ENCODE measurements at regions not wholly inside any gene's neighbourhood (a gene's known extent, or its start where the extent isn't known, plus 50 kb on each side); places are given as distances from the start of the nearest gene placed in this dataset.

DNA sequence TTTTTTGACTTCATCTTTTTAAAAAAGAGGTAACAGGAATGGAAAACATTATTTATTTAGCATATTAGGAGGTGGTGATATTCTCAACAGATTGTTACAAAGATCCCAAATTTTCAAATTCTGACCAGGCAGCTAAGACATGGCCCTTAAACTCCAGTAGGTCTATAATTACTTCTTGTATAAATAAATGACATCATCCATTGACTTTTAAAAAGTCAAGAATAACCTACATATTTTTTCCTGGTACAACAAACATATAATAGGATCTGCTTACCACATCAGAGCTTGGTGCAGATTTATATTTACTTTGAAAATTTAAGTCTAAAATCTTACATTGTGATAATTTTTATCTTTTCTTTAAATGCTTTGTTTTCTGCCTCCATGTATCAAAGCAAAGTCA is 92.2 kb upstream of the TRPM3 start:
- no peak for DNase-seq
- Histone ChIP-seq H3K27ac (no peak overlapping the region), H3K4me3 (no peak overlapping the region), H3K9me3 (peaks cover 0 to 11% (median 0%) of the 10 kb centered on the region in 4 donors), H3K4me1 (no peaks in the 10 kb centered on the region), H3K27me3 (no peaks in the 10 kb centered on the region), H3K36me3 (no peaks in the 10 kb centered on the region)
- intact Hi-C loops (cut with DNase I), result no loop called here
- no peak for TF ChIP-seq EP300 (IDR thresholded peaks at IDR 0.05)
- no peak for TF ChIP-seq POLR2AphosphoS5 (IDR thresholded peaks at IDR 0.05)
- no peak for TF ChIP-seq POLR2A (IDR thresholded peaks at IDR 0.05)
- TF ChIP-seq, protein P1, sequence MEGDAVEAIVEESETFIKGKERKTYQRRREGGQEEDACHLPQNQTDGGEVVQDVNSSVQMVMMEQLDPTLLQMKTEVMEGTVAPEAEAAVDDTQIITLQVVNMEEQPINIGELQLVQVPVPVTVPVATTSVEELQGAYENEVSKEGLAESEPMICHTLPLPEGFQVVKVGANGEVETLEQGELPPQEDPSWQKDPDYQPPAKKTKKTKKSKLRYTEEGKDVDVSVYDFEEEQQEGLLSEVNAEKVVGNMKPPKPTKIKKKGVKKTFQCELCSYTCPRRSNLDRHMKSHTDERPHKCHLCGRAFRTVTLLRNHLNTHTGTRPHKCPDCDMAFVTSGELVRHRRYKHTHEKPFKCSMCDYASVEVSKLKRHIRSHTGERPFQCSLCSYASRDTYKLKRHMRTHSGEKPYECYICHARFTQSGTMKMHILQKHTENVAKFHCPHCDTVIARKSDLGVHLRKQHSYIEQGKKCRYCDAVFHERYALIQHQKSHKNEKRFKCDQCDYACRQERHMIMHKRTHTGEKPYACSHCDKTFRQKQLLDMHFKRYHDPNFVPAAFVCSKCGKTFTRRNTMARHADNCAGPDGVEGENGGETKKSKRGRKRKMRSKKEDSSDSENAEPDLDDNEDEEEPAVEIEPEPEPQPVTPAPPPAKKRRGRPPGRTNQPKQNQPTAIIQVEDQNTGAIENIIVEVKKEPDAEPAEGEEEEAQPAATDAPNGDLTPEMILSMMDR (IDR thresholded peaks at IDR 0.05), result no peak

- no peak for DNase-seq
- H3K27me3 ChIP-seq, result no peaks in the 10 kb centered on the region
- peaks cover 0 to 11% (median 0%) of the 10 kb centered on the region in 4 donors for H3K9me3 ChIP-seq
- no peaks in the 10 kb centered on the region for H3K36me3 ChIP-seq
- H3K4me1 ChIP-seq, result no peaks in the 10 kb centered on the region
- TF ChIP-seq, protein P1 (IDR thresholded peaks at IDR 0.05), result no peak
- no peak for TF ChIP-seq EP300 (IDR thresholded peaks at IDR 0.05)
- TF ChIP-seq POLR2AphosphoS5 (IDR thresholded peaks at IDR 0.05), result no peak
- no peak for TF ChIP-seq POLR2A (IDR thresholded peaks at IDR 0.05)
- no peak overlapping the region for H3K4me3 ChIP-seq
- intact Hi-C loops (cut with DNase I), result no loop called here
- no peak overlapping the region for H3K27ac ChIP-seq
- 60 to 65% methylated on average over 2 of the region's 2 CpGs for WGBS, 2 donors
Measured at GRCh38 chr9:71210326-71210725, 88.9 kb upstream of the TRPM3 start.

DNA sequence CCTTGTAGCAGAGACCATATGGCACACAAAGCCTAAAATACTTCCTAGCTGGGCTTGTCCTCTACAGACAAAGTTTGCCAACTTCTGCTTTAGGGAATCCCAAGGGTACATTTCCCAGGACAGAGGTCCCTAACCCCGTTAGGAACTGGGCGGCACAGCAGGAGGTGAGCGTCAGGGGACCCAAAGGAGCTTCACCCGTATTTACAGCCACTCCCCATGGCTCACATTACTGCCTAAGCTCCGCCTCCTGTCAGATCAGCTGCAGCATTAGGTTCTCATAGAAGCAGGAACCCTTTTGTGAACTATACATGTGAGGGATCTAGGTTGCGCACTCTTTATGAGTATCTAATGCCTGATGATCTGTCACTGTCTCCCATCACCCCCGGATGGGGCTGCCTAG is 88.5 kb upstream of the TRPM3 start:
- TF ChIP-seq EP300 (IDR thresholded peaks at IDR 0.05) (no peak), POLR2A (IDR thresholded peaks at IDR 0.05) (no peak), POLR2AphosphoS5 (IDR thresholded peaks at IDR 0.05) (no peak)
- TF ChIP-seq, protein P1 (IDR thresholded peaks at IDR 0.05), result no peak

DNA sequence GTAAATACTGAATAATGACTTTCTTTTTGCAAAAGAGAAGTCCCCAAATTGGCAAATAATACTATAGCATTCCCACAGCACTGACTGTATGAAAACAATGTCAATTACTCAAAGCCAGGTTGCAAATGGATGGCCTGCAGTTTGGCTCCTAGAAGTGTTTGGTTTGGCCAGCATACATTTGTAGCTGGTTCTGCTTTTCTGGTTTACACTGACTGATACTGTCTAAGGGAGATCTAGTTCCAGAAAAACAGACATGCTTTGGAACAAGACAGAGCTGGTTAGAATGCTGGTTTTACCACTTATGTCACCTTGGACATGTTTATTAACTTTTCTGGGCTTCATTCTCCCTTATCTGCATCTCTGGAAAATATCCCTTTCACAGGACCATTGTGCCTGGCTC is 81.5 kb upstream of the TRPM3 start:
- TF ChIP-seq EP300 (IDR thresholded peaks at IDR 0.05) (no peak), POLR2A (IDR thresholded peaks at IDR 0.05) (no peak), POLR2AphosphoS5 (IDR thresholded peaks at IDR 0.05) (no peak)
- TF ChIP-seq, protein P1 (IDR thresholded peaks at IDR 0.05), result no peak
- H3K36me3 ChIP-seq, result no peaks in the 10 kb centered on the region
- H3K4me1 ChIP-seq, result no peaks in the 10 kb centered on the region
- no peak overlapping the region for H3K4me3 ChIP-seq
- no peaks in the 10 kb centered on the region for H3K27me3 ChIP-seq
- no peak overlapping the region for H3K27ac ChIP-seq
- DNase-seq, result no peak
- intact Hi-C loops (cut with DNase I), result no loop called here
- no peaks in the 10 kb centered on the region for H3K9me3 ChIP-seq

More for the DNA sequence above, 88.5 kb upstream of the TRPM3 start:
- H3K36me3 ChIP-seq, result no peaks in the 10 kb centered on the region
- DNase-seq, result no peak
- 83 to 89% methylated on average over 7 of the region's 7 CpGs for WGBS, 2 donors
- H3K9me3 ChIP-seq, result peaks cover 0 to 11% (median 0%) of the 10 kb centered on the region in 4 donors
- intact Hi-C loops (cut with DNase I), result no loop called here
- H3K4me3 ChIP-seq, result no peak overlapping the region
- H3K27ac ChIP-seq, result no peak overlapping the region
- no peaks in the 10 kb centered on the region for H3K27me3 ChIP-seq
- H3K4me1 ChIP-seq, result no peaks in the 10 kb centered on the region

DNA sequence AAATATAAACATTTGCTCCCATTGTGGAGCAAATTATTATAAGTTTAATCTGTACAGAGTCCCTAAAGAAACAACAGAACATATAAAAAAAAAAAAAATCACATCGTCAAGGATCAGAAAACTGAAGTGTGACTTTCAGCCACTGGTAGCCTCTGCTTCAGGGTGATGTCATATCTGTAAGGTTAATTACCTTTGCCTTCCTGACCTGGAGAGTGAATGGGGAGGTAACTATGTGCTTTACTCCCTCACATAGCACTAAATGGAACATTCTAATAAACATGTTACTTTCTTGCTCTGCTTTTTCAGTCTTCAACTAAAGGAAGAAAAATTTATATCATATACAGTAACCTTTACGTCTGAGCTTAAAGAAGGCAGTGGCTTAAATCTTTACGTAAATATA is 70.3 kb upstream of the TRPM3 start:
- Histone ChIP-seq H3K4me1 (no peaks in the 10 kb centered on the region), H3K27ac (no peak overlapping the region), H3K9me3 (no peaks in the 10 kb centered on the region), H3K36me3 (no peaks in the 10 kb centered on the region), H3K27me3 (no peaks in the 10 kb centered on the region), H3K4me3 (no peak overlapping the region)
- intact Hi-C loops (cut with DNase I), result no loop called here
- TF ChIP-seq POLR2A (IDR thresholded peaks at IDR 0.05) (no peak), POLR2AphosphoS5 (IDR thresholded peaks at IDR 0.05) (no peak), EP300 (IDR thresholded peaks at IDR 0.05) (no peak)
- TF ChIP-seq, protein P1 (IDR thresholded peaks at IDR 0.05), result no peak
- WGBS, 2 donors, result 73 to 81% methylated on average over 3 of the region's 3 CpGs
- no peak for DNase-seq

Data from sigmoid colon (tissue), 6 donors.